Neural cell (in vitro differentiated cells): ENCODE measurements at regions not wholly inside any gene's neighbourhood (a gene's known extent, or its start where the extent isn't known, plus 50 kb on each side); places are given as distances from the start of the nearest gene placed in this dataset.

ENCODE experiments used
- H2AFZ ChIP-seq: fragments of 200-600, 300-800 bp; sonication (generic), shearing (Covaris generic); 2 replicates; pipeline ENCODE4 v1.6.0; 2014; ENCODE audit warnings: low read depth, mild to moderate bottlenecking, antibody characterized with exemption, low read length, moderate library complexity
- H3F3A ChIP-seq: fragments of 200-600 bp; shearing (Covaris generic); 2 replicates; pipeline ENCODE4 v1.6.1; 2016; ENCODE audit warnings: mild to moderate bottlenecking, moderate library complexity, mixed read lengths, antibody characterized with exemption, low read length; ENCODE audit not compliant: insufficient read depth, poor library complexity, severe bottlenecking
- H3K27ac ChIP-seq: fragments of 200-600, 300-800 bp; sonication (generic), shearing (Covaris generic); 2 replicates; pipeline ENCODE4 v1.5.1; 2014; ENCODE audit warnings: mild to moderate bottlenecking, low read length, moderate library complexity
- H3K27me3 ChIP-seq: fragments of 300-800, 200-600 bp; sonication (generic), shearing (Covaris generic); 2 replicates; pipeline ENCODE4 v1.6.0; 2014; ENCODE audit warnings: mild to moderate bottlenecking, low read depth, low read length, moderate library complexity; ENCODE audit not compliant: insufficient read depth
- H3K36me3 ChIP-seq: fragments of 300-800, 200-600 bp; sonication (generic), shearing (Covaris generic); 2 replicates; pipeline ENCODE4 v1.5.1; 2014; ENCODE audit warnings: mild to moderate bottlenecking, antibody characterized with exemption, low read length, moderate library complexity; ENCODE audit not compliant: insufficient read depth
- H3K4me2 ChIP-seq: fragments of 300-800, 200-600 bp; sonication (generic), shearing (Covaris generic); 2 replicates; pipeline ENCODE4 v1.6.0; 2014; ENCODE audit warnings: mild to moderate bottlenecking, low read length
- H3K4me3 ChIP-seq: fragments of 300-800, 200-600 bp; sonication (generic), shearing (Covaris generic); 2 replicates; pipeline ENCODE4 v1.5.1; 2014; ENCODE audit warnings: mild to moderate bottlenecking, low read length, moderate library complexity
- H3K79me2 ChIP-seq: fragments of 200-600 bp; shearing (Covaris generic); replicated peaks from 2 replicates; pipeline ENCODE4 v1.6.0; 2014; ENCODE audit warnings: mild to moderate bottlenecking, low read length, moderate library complexity; ENCODE audit not compliant: insufficient read depth
- H3K9ac ChIP-seq: fragments of 300-800, 200-600 bp; sonication (generic), shearing (Covaris generic); 2 replicates; pipeline ENCODE4 v1.6.1; 2016; ENCODE audit warnings: mild to moderate bottlenecking, low read length, mixed read lengths
- H3K9me2 ChIP-seq: fragments of 200-600 bp; shearing (Covaris generic); 2 replicates; pipeline ENCODE4 v1.6.1; 2016; ENCODE audit warnings: mild to moderate bottlenecking, low read length, mixed read lengths; ENCODE audit not compliant: insufficient read depth
- H3K9me3 ChIP-seq: fragments of 200-600, 300-800 bp; sonication (generic), shearing (Covaris generic); 2 replicates; pipeline ENCODE4 v1.6.1; 2016; ENCODE audit warnings: mild to moderate bottlenecking, mixed run types, low read length, moderate library complexity, mixed read lengths
- H4K20me1 ChIP-seq: fragments of 200-600 bp; shearing (Covaris generic); 2 replicates; pipeline ENCODE4 v1.6.1; 2016; ENCODE audit warnings: mild to moderate bottlenecking, mixed run types; ENCODE audit not compliant: insufficient read depth
- EP300 ChIP-seq: fragments of 450-650 bp; conservative IDR thresholded peaks from 2 replicates; pipeline ENCODE4 v1.6.1; 2014; ENCODE audit warnings: antibody characterized with exemption, mild to moderate bottlenecking, moderate library complexity; ENCODE audit not compliant: poor library complexity, severe bottlenecking
- EZH2 ChIP-seq: fragments of 200-600, 300-800 bp; shearing (Covaris generic), sonication (generic); IDR thresholded peaks from 2 replicates; pipeline ENCODE4 v1.6.1; 2014; ENCODE audit warnings: antibody characterized with exemption, low read length, borderline replicate concordance, mild to moderate bottlenecking; ENCODE audit not compliant: insufficient read depth, poor library complexity, severe bottlenecking
- MXI1 ChIP-seq: fragments of 450-650 bp; conservative IDR thresholded peaks from 2 replicates; pipeline ENCODE4 v1.6.1; 2014; ENCODE audit warnings: antibody characterized with exemption, mild to moderate bottlenecking; ENCODE audit not compliant: poor library complexity, severe bottlenecking
- POLR2AphosphoS5 ChIP-seq: IDR thresholded peaks from 2 replicates; pipeline ENCODE4 v1.6.1; 2012
- RAD21 ChIP-seq: fragments of 450-650 bp; conservative IDR thresholded peaks from 2 replicates; pipeline ENCODE4 v1.6.1; 2014; ENCODE audit warnings: antibody characterized with exemption, mild to moderate bottlenecking, moderate library complexity
- SMC3 ChIP-seq: fragments of 450-650 bp; conservative IDR thresholded peaks from 2 replicates; pipeline ENCODE4 v1.6.1; 2014; ENCODE audit warnings: antibody characterized with exemption, mild to moderate bottlenecking, moderate library complexity; ENCODE audit not compliant: poor library complexity
- TAF1 ChIP-seq: IDR thresholded peaks from 2 replicates; pipeline ENCODE4 v1.6.1; 2012; ENCODE audit warnings: low read depth
- TF ChIP-seq, protein P1 (sequence below): fragments of 450-650 bp; IDR thresholded peaks from 2 replicates; pipeline ENCODE4 v1.5.1; 2014; ENCODE audit warnings: antibody characterized with exemption, mild to moderate bottlenecking, moderate library complexity; ENCODE audit not compliant: poor library complexity, severe bottlenecking
- TF ChIP-seq, protein P2 (sequence below): IDR thresholded peaks from 2 replicates; pipeline ENCODE4 v1.6.1; 2012; ENCODE audit warnings: borderline replicate concordance

DNA sequence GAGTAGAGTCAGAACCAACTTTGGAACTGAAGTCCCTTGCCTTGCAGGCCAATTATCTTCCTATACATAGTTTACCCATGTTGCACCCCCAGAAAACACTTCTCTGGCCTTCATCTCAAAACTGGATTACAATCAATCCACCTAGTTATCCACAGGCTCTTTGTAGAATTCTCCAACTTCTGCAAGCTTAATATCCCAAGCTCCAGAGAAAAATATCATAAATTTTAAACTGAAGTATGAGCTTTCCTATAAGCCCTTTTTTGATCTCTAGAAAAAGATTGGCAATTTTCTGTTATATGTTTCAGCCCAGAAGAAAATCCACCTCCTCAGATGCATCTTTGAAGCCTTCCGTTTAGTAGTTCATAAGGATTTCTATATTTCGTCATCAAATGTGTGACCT lies 553.4 kb downstream of the SNAPC1 start:
- Histone ChIP-seq H3K27ac (no peak overlapping the region), H3K9me2 (no peaks in the 10 kb centered on the region), H3K9ac (no peak overlapping the region), H3K9me3 (no peaks in the 10 kb centered on the region), H3K27me3 (no peaks in the 10 kb centered on the region), H3K79me2 (no peaks in the 10 kb centered on the region), H4K20me1 (no peaks in the 10 kb centered on the region), H3K4me3 (no peak overlapping the region), H2AFZ (no peak overlapping the region), H3K36me3 (no peaks in the 10 kb centered on the region), H3F3A (no peaks in the 10 kb centered on the region), H3K4me2 (no peak overlapping the region)
- no peak for TF ChIP-seq MXI1
- no peak for TF ChIP-seq EZH2
- TF ChIP-seq POLR2AphosphoS5 = no peak
- TF ChIP-seq SMC3 = no peak
- TF ChIP-seq, protein P1, sequence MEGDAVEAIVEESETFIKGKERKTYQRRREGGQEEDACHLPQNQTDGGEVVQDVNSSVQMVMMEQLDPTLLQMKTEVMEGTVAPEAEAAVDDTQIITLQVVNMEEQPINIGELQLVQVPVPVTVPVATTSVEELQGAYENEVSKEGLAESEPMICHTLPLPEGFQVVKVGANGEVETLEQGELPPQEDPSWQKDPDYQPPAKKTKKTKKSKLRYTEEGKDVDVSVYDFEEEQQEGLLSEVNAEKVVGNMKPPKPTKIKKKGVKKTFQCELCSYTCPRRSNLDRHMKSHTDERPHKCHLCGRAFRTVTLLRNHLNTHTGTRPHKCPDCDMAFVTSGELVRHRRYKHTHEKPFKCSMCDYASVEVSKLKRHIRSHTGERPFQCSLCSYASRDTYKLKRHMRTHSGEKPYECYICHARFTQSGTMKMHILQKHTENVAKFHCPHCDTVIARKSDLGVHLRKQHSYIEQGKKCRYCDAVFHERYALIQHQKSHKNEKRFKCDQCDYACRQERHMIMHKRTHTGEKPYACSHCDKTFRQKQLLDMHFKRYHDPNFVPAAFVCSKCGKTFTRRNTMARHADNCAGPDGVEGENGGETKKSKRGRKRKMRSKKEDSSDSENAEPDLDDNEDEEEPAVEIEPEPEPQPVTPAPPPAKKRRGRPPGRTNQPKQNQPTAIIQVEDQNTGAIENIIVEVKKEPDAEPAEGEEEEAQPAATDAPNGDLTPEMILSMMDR = no peak
- TF ChIP-seq TAF1 = no peak
- TF ChIP-seq, protein P2, sequence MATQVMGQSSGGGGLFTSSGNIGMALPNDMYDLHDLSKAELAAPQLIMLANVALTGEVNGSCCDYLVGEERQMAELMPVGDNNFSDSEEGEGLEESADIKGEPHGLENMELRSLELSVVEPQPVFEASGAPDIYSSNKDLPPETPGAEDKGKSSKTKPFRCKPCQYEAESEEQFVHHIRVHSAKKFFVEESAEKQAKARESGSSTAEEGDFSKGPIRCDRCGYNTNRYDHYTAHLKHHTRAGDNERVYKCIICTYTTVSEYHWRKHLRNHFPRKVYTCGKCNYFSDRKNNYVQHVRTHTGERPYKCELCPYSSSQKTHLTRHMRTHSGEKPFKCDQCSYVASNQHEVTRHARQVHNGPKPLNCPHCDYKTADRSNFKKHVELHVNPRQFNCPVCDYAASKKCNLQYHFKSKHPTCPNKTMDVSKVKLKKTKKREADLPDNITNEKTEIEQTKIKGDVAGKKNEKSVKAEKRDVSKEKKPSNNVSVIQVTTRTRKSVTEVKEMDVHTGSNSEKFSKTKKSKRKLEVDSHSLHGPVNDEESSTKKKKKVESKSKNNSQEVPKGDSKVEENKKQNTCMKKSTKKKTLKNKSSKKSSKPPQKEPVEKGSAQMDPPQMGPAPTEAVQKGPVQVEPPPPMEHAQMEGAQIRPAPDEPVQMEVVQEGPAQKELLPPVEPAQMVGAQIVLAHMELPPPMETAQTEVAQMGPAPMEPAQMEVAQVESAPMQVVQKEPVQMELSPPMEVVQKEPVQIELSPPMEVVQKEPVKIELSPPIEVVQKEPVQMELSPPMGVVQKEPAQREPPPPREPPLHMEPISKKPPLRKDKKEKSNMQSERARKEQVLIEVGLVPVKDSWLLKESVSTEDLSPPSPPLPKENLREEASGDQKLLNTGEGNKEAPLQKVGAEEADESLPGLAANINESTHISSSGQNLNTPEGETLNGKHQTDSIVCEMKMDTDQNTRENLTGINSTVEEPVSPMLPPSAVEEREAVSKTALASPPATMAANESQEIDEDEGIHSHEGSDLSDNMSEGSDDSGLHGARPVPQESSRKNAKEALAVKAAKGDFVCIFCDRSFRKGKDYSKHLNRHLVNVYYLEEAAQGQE = no peak

DNA sequence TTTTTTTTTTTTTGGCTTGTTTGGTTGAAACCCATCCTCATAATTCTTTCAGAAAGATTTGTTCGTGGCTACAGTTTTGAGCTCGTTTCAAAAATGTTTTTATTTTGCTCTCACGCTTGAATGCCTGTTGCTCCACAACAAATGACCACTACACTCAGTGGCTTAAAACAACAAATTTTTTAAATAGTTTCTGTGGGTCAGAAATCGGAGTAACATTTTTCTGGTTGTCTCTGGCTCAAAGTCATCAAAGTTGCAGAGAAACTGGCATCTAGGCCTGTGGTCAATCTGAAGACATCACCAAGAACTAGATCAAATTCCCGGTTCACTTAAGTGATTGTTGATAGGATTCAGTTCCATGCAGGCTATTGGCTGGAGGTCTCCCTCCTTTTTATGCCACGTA lies 560.0 kb downstream of the SNAPC1 start:
- TF ChIP-seq MXI1 = no peak
- no peak for TF ChIP-seq TAF1
- no peak for TF ChIP-seq POLR2AphosphoS5
- TF ChIP-seq EP300 = no peak
- TF ChIP-seq, protein P1 = no peak
- TF ChIP-seq EZH2 = no peak
- TF ChIP-seq RAD21 = no peak
- TF ChIP-seq, protein P2 = no peak
- TF ChIP-seq SMC3 = no peak
- no peaks in the 10 kb centered on the region for H3K9me3 ChIP-seq
- no peak overlapping the region for H2AFZ ChIP-seq

More for the DNA sequence above, 560.0 kb downstream of the SNAPC1 start:
- H3K27ac ChIP-seq = no peak overlapping the region
- H3K9ac ChIP-seq = no peak overlapping the region
- H3K4me2 ChIP-seq = no peak overlapping the region
- H3K4me3 ChIP-seq = no peak overlapping the region
- no peaks in the 10 kb centered on the region for H3F3A ChIP-seq
- H3K36me3 ChIP-seq = no peaks in the 10 kb centered on the region
- H3K27me3 ChIP-seq = no peaks in the 10 kb centered on the region
- no peaks in the 10 kb centered on the region for H3K9me2 ChIP-seq
- no peaks in the 10 kb centered on the region for H3K79me2 ChIP-seq
- H4K20me1 ChIP-seq = no peaks in the 10 kb centered on the region
